Choroid plexus epithelial cell (primary cell): ENCODE measurements at regions not wholly inside any gene's neighbourhood (a gene's known extent, or its start where the extent isn't known, plus 50 kb on each side); places are given as distances from the start of the nearest gene placed in this dataset.

Experiments
- DNase-seq: peaks from one replicate; pipeline ENCODE4 v3.0.0-alpha.2; 2010; ENCODE audit warnings: low read depth
- H3K4me3 ChIP-seq: 2 replicates; pipeline ENCODE4 v1.5.1; 2011; ENCODE audit warnings: low read depth, mild to moderate bottlenecking, control low read depth, low read length, moderate library complexity
- TF ChIP-seq, protein P1 (sequence below): conservative IDR thresholded peaks from 2 replicates; pipeline ENCODE4 v1.5.1; 2011; ENCODE audit warnings: low read depth, mild to moderate bottlenecking, control low read depth, inconsistent platforms, low read length, moderate library complexity

DNA sequence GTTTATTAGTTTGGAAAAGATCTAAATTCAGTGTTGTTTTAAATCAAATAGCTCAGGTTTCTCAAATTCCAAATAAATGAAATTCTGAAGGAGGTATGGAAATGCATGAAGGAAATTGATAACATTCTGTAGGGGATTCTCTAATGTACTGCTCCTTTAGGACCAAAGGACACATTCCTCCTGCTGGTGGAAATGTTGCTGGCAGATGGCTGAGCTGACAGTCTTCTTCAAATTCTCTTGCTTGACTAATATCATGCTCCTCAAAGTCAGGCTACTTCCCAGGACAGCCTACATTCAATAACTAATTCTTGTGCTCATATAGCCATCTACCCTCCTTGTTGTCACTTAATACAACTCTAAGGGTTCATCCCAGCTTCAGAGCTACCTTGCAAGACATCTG lies 1118.5 kb downstream of the PCDH9 start:
- DNase-seq, result peak; percentile 2
- TF ChIP-seq, protein P1, sequence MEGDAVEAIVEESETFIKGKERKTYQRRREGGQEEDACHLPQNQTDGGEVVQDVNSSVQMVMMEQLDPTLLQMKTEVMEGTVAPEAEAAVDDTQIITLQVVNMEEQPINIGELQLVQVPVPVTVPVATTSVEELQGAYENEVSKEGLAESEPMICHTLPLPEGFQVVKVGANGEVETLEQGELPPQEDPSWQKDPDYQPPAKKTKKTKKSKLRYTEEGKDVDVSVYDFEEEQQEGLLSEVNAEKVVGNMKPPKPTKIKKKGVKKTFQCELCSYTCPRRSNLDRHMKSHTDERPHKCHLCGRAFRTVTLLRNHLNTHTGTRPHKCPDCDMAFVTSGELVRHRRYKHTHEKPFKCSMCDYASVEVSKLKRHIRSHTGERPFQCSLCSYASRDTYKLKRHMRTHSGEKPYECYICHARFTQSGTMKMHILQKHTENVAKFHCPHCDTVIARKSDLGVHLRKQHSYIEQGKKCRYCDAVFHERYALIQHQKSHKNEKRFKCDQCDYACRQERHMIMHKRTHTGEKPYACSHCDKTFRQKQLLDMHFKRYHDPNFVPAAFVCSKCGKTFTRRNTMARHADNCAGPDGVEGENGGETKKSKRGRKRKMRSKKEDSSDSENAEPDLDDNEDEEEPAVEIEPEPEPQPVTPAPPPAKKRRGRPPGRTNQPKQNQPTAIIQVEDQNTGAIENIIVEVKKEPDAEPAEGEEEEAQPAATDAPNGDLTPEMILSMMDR, result peak; percentile 15
- no peak overlapping the region for H3K4me3 ChIP-seq

DNA sequence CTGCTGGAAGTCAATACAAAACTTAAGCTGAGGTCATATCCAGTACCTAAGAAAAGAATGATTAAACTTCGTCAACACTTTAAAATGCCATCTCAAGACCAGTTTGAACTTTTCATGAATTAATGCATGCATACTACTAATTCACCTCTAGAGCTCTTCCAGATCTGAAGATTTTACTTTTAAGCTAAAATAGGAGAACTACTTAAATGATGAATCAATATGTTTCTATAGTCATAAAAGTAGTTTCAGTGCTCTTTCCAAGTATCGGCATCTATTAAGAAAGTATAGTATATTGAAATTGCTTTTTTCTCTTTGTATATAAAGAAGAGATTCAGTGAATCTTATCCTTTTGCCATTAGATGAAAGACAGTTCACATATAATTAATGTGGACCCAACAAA lies 1123.9 kb downstream of the PCDH9 start:
- TF ChIP-seq, protein P1, result no peak
- H3K4me3 ChIP-seq, result no peak overlapping the region
- DNase-seq, result no peak

DNA sequence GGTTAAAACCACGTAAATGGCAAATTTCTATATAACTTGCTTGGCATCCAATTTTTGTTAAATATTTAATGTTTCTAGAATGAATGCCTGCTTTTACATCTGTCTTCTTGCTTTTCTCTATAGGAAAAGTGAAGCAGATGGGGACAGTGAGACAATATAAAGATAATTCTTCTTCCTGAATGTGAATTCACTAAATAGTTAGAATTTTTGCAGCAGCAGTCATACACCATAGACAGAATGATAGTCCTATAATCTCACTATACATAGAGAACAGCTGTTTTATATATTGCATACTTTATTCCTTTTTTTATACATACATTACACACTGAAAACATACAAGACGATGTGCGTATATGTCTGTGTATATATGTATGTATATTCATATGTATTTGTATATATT lies 1127.3 kb downstream of the PCDH9 start:
- TF ChIP-seq, protein P1, result no peak
- DNase-seq, result peak; percentile 52

DNA sequence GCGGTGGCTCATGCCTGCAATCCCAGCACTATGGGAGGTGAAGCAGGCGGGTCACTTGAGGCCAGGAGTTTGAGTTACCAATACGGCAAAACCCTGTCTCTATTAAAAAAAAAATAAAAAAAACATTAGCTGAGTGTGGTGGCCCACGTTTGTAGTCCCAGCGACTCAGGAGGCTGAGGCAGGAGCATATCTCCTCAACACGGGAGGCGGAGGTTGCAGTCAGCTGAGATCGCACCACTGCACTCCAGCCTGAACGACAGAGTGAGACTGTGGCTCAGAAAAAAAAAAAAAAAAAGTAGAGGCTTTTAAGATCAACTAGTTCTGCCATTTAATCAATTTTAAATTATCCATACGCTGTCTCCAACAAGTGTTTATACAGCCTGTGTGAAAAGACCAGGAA lies 1130.3 kb downstream of the PCDH9 start:
- no peak for DNase-seq
- H3K4me3 ChIP-seq, result no peak overlapping the region
- TF ChIP-seq, protein P1, result no peak

More for the DNA sequence above, 1127.3 kb downstream of the PCDH9 start:
- H3K4me3 ChIP-seq, result no peak overlapping the region

DNA sequence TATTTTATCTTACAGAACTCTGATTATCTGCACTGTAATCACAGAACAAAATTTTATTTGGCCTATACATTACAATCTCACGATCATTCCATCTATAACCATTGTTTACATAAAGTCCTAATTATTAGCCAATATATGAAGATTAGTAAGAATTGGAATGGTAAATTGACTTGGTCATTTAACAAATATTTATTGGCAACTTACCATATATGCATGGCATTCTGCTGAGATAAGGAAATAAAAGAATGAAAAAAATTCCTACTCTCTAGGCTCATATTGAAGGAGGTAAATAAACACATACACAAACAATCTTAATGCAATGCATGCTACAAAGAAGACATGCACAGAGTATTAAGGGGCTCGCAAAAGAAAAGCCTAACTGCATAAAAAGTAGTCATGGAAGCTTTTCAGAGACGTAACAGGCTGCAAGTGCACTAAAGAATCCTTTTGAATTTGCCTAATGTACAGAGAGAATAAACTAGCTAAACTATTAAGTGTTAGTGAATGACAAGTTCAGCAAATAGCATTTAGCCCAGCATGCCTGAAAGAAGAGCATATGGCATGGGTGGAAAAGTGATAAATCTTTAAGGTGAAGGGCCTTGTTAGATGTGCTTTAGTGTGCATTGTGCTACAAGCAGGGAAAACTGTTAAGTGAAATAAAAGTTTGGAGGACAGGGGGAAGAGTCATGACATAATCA lies 1131.1 kb downstream of the PCDH9 start:
- no peak overlapping the region for H3K4me3 ChIP-seq
- peak; percentile 36 for DNase-seq
- TF ChIP-seq, protein P1, result no peak

DNA sequence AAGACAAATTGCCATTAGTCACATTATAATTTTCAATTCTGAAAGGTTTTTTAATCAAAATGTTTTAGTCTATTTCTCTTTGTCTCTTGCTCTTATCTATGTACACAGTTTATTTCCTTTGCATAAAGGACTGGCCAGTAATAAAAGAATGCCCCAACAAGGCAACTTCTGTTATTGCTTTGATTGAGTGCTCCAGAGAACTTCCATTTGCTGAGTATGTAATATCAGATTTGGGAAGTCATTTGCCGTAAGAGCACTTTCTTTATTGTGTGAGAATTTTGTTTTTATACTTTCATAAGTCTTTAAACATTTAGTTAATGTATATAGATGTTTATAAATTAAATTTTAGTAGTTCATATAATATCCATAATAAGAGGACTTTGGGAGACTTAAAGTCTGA lies 1140.4 kb downstream of the PCDH9 start:
- TF ChIP-seq, protein P1, result no peak

DNA sequence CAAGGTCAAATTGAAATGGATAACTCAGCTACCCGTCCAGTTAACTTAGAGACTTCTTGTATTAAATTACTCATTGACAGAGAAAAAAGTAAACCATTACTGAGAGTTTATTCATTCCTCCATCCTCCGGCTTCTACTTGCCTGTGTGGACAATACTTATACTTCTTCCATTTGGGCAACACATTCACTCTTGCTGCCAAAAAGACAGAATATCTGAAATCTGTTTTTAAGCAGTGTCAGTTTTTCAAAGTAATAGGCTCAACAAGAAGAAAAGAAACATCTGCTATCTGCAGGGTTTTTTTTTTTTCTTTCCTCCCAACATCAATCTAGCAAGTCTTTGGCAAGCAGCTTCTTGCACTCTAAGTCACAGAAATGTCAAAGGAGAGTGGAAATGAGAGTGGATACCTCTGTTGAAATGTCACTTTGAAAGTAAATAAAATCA lies 1142.8 kb downstream of the PCDH9 start:
- no peak for DNase-seq
- H3K4me3 ChIP-seq, result no peak overlapping the region
- TF ChIP-seq, protein P1, result no peak

More for the DNA sequence above, 1140.4 kb downstream of the PCDH9 start:
- no peak for DNase-seq
- H3K4me3 ChIP-seq, result no peak overlapping the region
